Stimulated activated CD4-positive, alpha-beta T cell treated with anti-CD3 and anti-CD28 coated beads, Interleukin-12 subunit alpha, Interleukin-12 subunit beta, amount 100 ng/mL, for 24 hours (primary cell): ENCODE measurements at regions not wholly inside any gene's neighbourhood (a gene's known extent, or its start where the extent isn't known, plus 50 kb on each side); places are given as distances from the start of the nearest gene placed in this dataset.
A peak's percentile ranks its signal among the peaks of the same experiment; 100 is the strongest.
"Not testable (repeated sequence)": the region's sequence is repeated elsewhere in the genome, so short reads cannot be mapped to it uniquely, and the experiment has no call there.

Source experiments
- DNase-seq, 2 experiments: peaks; one replicate each; pipeline ENCODE4 v3.0.0-alpha.2; 2020; ENCODE audit warnings: low read depth in 2 of 2

DNA sequence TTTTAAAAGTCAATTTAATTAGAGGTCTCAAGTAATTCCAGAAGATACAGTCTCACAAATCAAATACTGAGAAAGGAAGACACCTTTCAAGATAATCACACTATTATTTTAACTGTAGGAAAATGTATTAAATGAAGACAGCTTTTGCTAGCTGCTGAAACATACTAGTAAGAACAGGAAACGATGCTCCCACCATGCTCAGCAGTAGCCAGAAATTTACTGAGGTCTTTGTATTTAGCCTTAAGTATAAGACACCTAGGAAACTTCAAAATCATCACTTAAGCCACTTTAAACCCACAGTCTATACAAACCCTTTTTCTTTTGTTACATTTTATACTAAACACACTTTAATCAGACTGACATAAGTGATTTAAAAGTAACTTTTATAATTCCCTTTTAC is 72.7 kb upstream of the NPIPB12 start:
- DNase-seq, result not testable (repeated sequence)

GRCh38 chr16:29581764-29582163 is 75.6 kb upstream of the NPIPB12 start:
- not testable (repeated sequence) for DNase-seq

- DNase-seq, result not testable (repeated sequence)
Observed at GRCh38 chr16:29591919-29592318, 71.1 kb upstream of the SPN start.

GRCh38 chr16:29594269-29594925 is 68.7 kb upstream of the SPN start:
- not testable (repeated sequence) for DNase-seq

GRCh38 chr16:29594926-29595838 is 67.9 kb upstream of the SPN start:
- DNase-seq, result peak; percentile 72 to 83

DNA sequence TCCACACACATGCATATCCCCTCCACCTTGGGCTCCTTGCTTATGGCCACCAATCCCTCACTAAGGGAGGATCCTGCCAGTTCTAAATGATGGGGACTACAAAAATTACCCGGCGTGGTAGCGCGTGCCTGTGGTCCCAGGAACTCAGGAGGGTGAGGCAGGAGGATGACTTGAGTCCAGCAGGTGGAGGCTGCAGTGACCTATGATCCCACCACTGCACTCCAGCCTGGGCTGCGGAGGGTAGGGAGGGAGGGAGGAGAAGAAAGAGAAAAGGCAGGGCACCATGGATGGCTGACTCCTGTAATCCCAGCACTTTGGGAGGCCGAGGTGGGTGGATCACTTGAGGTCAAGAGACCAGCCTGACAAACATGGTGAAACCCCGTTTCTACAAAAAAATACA is 66.0 kb upstream of the SPN start:
- not testable (repeated sequence) for DNase-seq

GRCh38 chr16:29600111-29601000 is 62.7 kb upstream of the SPN start:
- not testable (repeated sequence) for DNase-seq

- DNase-seq, result not testable (repeated sequence)
Observed at GRCh38 chr16:29602247-29602625, 60.8 kb upstream of the SPN start.

GRCh38 chr16:29602683-29603088 is 60.4 kb upstream of the SPN start:
- not testable (repeated sequence) for DNase-seq

DNA sequence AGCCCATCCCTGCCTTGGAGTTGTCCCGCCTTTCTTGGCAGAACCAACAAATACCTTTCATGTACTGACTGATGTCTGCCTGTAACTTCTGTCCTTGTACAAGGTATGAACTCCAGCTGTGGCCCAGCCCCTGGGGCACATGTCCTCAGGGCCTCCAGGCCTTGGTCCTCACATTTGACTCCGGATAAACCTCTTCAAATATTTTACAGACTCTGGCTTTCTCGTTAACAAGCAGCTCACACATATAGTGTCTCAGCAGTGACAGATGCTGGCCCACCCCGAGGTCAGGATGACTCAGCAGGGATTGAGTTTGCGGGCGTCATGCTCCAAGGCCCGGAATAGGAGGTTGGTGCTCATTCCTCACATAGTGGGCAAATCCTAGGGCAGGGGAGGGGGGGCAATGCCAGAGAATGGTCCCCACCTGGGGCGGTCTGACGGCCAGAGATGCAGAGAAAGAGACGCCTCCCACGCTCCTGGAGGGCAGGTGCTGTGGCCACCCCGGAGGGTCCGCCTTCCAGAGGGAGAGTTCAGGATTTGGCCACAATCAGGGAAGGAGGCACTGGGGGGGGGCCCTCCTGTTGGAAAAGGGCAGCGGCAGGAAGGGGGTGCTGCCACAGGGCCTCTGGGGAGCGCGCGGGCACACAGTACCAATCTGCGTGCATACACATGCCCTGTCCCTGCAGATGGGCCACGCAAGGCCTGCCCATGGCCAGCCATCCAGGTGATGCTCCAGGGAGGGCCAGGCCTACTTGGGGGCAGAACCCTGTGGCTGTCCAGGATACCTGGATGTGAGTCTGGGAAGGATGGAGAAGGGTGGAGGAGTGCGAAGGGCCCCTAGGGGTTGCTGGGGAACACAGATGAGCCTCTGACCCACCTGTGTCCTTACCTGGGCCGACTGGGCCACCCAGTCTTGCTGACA is 58.2 kb upstream of the SPN start:
- not testable (repeated sequence) for DNase-seq

GRCh38 chr16:29605593-29606205 is 57.3 kb upstream of the SPN start:
- DNase-seq, result not testable (repeated sequence)

GRCh38 chr16:29606669-29607427 is 56.2 kb upstream of the SPN start:
- not testable (repeated sequence) for DNase-seq

GRCh38 chr16:29607428-29607823 is 55.6 kb upstream of the SPN start:
- DNase-seq, result not testable (repeated sequence)

- DNase-seq, result not testable (repeated sequence)
Observed at GRCh38 chr16:29612381-29613306, 50.4 kb upstream of the SPN start.
